Ishikawa (cell line): ENCODE measurements at regions not wholly inside any gene's neighbourhood (a gene's known extent, or its start where the extent isn't known, plus 50 kb on each side); places are given as distances from the start of the nearest gene placed in this dataset.

ENCODE experiments used
- CEBPB ChIP-seq: IDR thresholded peaks from 2 replicates; pipeline ENCODE4 v1.6.1; 2012
- EP300 ChIP-seq: IDR thresholded peaks from 2 replicates; pipeline ENCODE4 v1.6.1; 2012; ENCODE audit warnings: borderline replicate concordance
- FOXM1 ChIP-seq: IDR thresholded peaks from 2 replicates; pipeline ENCODE4 v1.6.1; 2012; ENCODE audit warnings: low read depth, borderline replicate concordance
- MAX ChIP-seq: IDR thresholded peaks from 2 replicates; pipeline ENCODE4 v1.6.1; 2012
- NFIC ChIP-seq: IDR thresholded peaks from 2 replicates; pipeline ENCODE4 v1.6.1; 2012
- RAD21 ChIP-seq: IDR thresholded peaks from 2 replicates; pipeline ENCODE4 v1.6.1; 2012; ENCODE audit warnings: low read depth
- TEAD4 ChIP-seq: IDR thresholded peaks from 2 replicates; pipeline ENCODE4 v1.6.1; 2012
- YY1 ChIP-seq: IDR thresholded peaks from 2 replicates; pipeline ENCODE4 v1.6.1; 2012; ENCODE audit warnings: low read depth
- TF ChIP-seq, protein P1 (sequence below): IDR thresholded peaks from 2 replicates; pipeline ENCODE4 v1.6.1; 2012; ENCODE audit warnings: low read depth, mild to moderate bottlenecking

DNA sequence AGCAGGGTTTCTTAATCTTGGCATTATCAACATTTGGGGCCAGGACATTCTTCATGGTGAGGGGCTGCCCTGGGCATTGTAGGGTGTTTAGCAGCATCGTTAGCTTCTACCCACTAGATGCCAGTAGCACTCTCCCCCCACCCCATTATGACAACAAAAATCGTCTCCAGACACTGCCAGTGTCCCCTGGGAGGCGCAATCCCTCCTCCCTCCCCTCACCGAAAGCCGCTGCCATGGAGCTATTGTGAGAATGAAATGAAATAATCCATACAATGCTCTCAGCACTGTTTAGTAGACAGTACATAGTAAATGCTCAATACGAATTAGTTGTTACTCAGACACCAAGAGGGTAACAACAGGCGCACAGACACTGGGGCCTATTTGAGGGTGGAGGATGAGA lies 502.9 kb downstream of the NPIPA7 start:
- TF ChIP-seq CEBPB (no peak), FOXM1 (no peak), TEAD4 (no peak), YY1 (no peak), RAD21 (no peak), NFIC (no peak), MAX (no peak), EP300 (no peak)
- TF ChIP-seq, protein P1, sequence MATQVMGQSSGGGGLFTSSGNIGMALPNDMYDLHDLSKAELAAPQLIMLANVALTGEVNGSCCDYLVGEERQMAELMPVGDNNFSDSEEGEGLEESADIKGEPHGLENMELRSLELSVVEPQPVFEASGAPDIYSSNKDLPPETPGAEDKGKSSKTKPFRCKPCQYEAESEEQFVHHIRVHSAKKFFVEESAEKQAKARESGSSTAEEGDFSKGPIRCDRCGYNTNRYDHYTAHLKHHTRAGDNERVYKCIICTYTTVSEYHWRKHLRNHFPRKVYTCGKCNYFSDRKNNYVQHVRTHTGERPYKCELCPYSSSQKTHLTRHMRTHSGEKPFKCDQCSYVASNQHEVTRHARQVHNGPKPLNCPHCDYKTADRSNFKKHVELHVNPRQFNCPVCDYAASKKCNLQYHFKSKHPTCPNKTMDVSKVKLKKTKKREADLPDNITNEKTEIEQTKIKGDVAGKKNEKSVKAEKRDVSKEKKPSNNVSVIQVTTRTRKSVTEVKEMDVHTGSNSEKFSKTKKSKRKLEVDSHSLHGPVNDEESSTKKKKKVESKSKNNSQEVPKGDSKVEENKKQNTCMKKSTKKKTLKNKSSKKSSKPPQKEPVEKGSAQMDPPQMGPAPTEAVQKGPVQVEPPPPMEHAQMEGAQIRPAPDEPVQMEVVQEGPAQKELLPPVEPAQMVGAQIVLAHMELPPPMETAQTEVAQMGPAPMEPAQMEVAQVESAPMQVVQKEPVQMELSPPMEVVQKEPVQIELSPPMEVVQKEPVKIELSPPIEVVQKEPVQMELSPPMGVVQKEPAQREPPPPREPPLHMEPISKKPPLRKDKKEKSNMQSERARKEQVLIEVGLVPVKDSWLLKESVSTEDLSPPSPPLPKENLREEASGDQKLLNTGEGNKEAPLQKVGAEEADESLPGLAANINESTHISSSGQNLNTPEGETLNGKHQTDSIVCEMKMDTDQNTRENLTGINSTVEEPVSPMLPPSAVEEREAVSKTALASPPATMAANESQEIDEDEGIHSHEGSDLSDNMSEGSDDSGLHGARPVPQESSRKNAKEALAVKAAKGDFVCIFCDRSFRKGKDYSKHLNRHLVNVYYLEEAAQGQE: no peak
